PC-9 (cell line): ENCODE measurements at regions not wholly inside any gene's neighbourhood (a gene's known extent, or its start where the extent isn't known, plus 50 kb on each side); places are given as distances from the start of the nearest gene placed in this dataset.

Source experiments
- CTCF ChIP-seq: fragments of 200-600 bp; sonication (generic); conservative IDR thresholded peaks from 2 replicates; pipeline ENCODE4 v1.6.1; 2017; ENCODE audit warnings: mixed run types, antibody characterized with exemption, mild to moderate bottlenecking, moderate library complexity
- EZH2 ChIP-seq: fragments of 200-600 bp; sonication (generic); IDR thresholded peaks from 2 replicates; pipeline ENCODE4 v1.8.0; 2017; ENCODE audit warnings: antibody characterized with exemption, low read depth

- no peak for TF ChIP-seq CTCF
- no peak for TF ChIP-seq EZH2
Observed at GRCh38 chr5:71886406-71886805, 167.3 kb downstream of the CARTPT start.
